ENCODE measurements at regions not wholly inside any gene's neighbourhood (a gene's known extent, or its start where the extent isn't known, plus 50 kb on each side); places are given as distances from the start of the nearest gene placed in this dataset.

DNA sequence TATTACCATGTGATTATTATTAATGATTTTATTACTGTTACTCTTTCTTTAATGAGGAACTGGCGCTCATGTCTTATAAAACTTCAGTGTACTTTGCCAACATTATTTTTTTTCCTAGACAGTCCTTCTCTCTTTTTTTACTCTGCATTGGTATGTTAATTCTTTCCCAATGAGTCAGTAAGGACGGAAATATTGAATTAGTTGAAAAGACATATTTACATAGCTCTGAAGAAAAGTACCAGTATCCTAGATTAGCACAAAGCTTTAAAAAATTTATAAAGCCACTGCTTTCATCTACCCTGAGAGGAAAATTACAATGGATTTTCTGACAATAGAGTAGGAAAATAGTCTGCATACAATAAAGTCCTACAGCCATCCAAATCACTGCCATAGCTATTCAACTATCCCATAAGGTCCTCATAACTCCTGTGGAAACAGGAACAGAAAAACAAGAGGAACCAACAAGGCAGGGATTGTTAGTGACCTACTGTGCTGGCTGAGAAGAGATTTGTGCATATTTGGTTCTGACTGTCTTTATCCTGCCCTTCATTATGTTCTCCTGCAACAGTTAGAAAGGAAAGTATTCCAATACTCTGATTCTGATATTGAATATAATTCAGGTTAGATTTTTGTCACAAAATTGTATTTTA lies 314.4 kb downstream of the AASDHPPT start:
- no peak for TF ChIP-seq POLR2AphosphoS5 (IDR thresholded peaks at IDR 0.05; ENCODE audit: low read depth, low read length)
- TF ChIP-seq CTCF (IDR thresholded peaks at IDR 0.05), result no peak
